Large intestine (tissue), 3 donors: ENCODE measurements at regions not wholly inside any gene's neighbourhood (a gene's known extent, or its start where the extent isn't known, plus 50 kb on each side); places are given as distances from the start of the nearest gene placed in this dataset.

Experiments used
- DNase-seq, 2 donors: peaks; one replicate each; pipeline versions ENCODE4 v3.0.0 to v3.0.0-alpha.2; 2013
- H3K27ac ChIP-seq: one replicate; pipeline ENCODE4 v1.5.1; 2013; ENCODE audit warnings: low read length
- H3K27me3 ChIP-seq: 2 replicates; pipeline ENCODE4 v1.6.1; 2013; ENCODE audit warnings: low read length; ENCODE audit not compliant: control insufficient read depth, insufficient read depth
- H3K36me3 ChIP-seq: 2 replicates; pipeline ENCODE4 v1.6.1; 2013; ENCODE audit warnings: low read length; ENCODE audit not compliant: control insufficient read depth, insufficient read depth
- H3K4me1 ChIP-seq: one replicate; pipeline ENCODE4 v1.6.1; 2013; ENCODE audit warnings: low read length; ENCODE audit not compliant: control insufficient read depth, insufficient read depth
- H3K4me3 ChIP-seq: one replicate; pipeline ENCODE4 v1.5.1; 2013; ENCODE audit warnings: low read length
- H3K9me3 ChIP-seq: one replicate; pipeline ENCODE4 v1.6.1; 2013; ENCODE audit warnings: mild to moderate bottlenecking, low read depth, low read length, moderate library complexity; ENCODE audit not compliant: control insufficient read depth
- WGBS: methylation state at CpG from one replicate; pipeline ENCODE4 v1.1.5; 2013; ENCODE audit warnings: low lambda C conversion rate; ENCODE audit not compliant: insufficient coverage; 5-methylcytosine and 5-hydroxymethylcytosine counted together

DNA sequence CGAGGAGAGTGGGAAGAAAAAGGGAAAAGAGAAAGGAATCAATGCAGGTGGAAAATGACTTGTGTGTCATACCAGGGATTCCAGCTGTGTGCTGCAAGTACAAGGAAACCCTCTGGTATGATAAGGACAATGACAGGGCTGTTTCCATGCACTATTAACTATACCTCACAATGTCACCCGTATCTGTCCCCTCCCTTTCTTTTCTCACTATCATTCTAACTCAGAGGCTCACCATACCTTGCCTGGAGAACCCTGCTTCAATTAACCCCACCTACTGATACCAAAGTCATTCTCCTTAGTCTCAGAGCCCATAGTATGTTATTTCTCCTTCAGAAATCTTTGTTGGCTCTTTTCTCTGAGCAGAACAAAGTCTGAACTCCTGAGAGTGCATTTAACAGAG lies 236.2 kb upstream of the NREP start:
- no peak for DNase-seq
- WGBS, result 52% methylated on average over 2 of the region's 2 CpGs
- no peaks in the 10 kb centered on the region for H3K27me3 ChIP-seq
- H3K4me1 ChIP-seq, result no peaks in the 10 kb centered on the region
- H3K36me3 ChIP-seq, result no peaks in the 10 kb centered on the region
- no peak overlapping the region for H3K27ac ChIP-seq
- H3K4me3 ChIP-seq, result no peak overlapping the region
- H3K9me3 ChIP-seq, result no peaks in the 10 kb centered on the region

GRCh38 chr5:111984044-111984443 lies 227.1 kb upstream of the NREP start:
- Histone ChIP-seq H3K4me3 (no peak overlapping the region), H3K4me1 (no peaks in the 10 kb centered on the region), H3K9me3 (no peaks in the 10 kb centered on the region), H3K27me3 (no peaks in the 10 kb centered on the region), H3K36me3 (no peaks in the 10 kb centered on the region), H3K27ac (no peak overlapping the region)
- no peak for DNase-seq
- 100% methylated on average over 1 of the region's 2 CpGs for WGBS

GRCh38 chr5:111983459-111983858 lies 226.5 kb upstream of the NREP start:
- Histone ChIP-seq H3K27me3 (no peaks in the 10 kb centered on the region), H3K27ac (no peak overlapping the region), H3K4me3 (no peak overlapping the region), H3K9me3 (no peaks in the 10 kb centered on the region), H3K36me3 (no peaks in the 10 kb centered on the region), H3K4me1 (no peaks in the 10 kb centered on the region)
- no peak for DNase-seq
- no CpG with 5 or more reads among the region's 1 CpG for WGBS

- no CpG with 5 or more reads among the region's 2 CpGs for whole genome bisulfite sequencing
- H3K4me3 ChIP-seq, result no peak overlapping the region
- no peaks in the 10 kb centered on the region for H3K27me3 ChIP-seq
- H3K36me3 ChIP-seq, result no peaks in the 10 kb centered on the region
- no peak overlapping the region for H3K27ac ChIP-seq
- H3K9me3 ChIP-seq, result no peaks in the 10 kb centered on the region
- peaks cover 3% of the 10 kb centered on the region for H3K4me1 ChIP-seq
- DNase-seq, result no peak
Measured at GRCh38 chr5:111977436-111977829, 220.4 kb upstream of the NREP start.

DNA sequence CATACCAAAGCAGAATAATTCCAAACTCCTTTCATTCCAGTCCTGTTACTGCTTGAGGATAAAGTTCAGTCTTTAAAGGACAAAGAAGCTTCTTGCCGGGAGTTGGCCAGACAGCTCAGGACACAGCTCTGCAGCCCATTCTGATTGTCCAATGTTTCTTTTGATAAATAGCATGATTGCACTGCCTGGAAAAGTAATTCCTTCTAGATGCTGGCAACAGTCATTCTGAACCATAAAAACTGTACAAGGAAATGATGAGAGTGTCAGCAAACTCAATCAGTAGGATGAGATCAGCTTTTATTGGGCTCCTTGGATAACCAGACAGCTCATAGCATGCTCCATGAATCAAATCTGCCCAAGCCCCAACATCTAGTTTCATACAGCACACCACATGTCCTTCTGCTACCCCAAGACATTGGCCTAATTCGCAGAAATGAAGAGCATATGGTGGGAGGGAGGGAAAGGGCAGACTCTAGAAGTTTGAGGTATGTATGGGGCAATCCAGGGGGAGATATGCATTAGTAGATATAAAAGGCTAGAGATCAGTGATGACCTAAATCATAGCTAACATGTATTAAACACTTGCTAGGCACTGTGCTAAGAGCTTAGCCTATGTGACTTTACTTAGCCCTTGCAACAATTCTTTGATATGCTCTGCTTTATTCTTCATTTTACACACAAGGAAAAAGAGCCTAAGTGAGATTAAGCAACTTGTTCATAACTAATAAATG lies 219.9 kb upstream of the NREP start:
- H3K4me1 ChIP-seq, result peaks cover 3% of the 10 kb centered on the region
- no peak for DNase-seq
- H3K36me3 ChIP-seq, result no peaks in the 10 kb centered on the region
- no peaks in the 10 kb centered on the region for H3K27me3 ChIP-seq
- WGBS, result no CpG with 5 or more reads among the region's 2 CpGs
- H3K4me3 ChIP-seq, result no peak overlapping the region
- no peaks in the 10 kb centered on the region for H3K9me3 ChIP-seq
- no peak overlapping the region for H3K27ac ChIP-seq

GRCh38 chr5:111975133-111975532 lies 218.1 kb upstream of the NREP start:
- H3K4me1 ChIP-seq, result peaks cover 3% of the 10 kb centered on the region
- no peaks in the 10 kb centered on the region for H3K27me3 ChIP-seq
- DNase-seq, result no peak
- no CpG with 5 or more reads among the region's 5 CpGs for WGBS
- H3K9me3 ChIP-seq, result no peaks in the 10 kb centered on the region
- H3K36me3 ChIP-seq, result no peaks in the 10 kb centered on the region
- H3K4me3 ChIP-seq, result no peak overlapping the region
- no peak overlapping the region for H3K27ac ChIP-seq

DNA sequence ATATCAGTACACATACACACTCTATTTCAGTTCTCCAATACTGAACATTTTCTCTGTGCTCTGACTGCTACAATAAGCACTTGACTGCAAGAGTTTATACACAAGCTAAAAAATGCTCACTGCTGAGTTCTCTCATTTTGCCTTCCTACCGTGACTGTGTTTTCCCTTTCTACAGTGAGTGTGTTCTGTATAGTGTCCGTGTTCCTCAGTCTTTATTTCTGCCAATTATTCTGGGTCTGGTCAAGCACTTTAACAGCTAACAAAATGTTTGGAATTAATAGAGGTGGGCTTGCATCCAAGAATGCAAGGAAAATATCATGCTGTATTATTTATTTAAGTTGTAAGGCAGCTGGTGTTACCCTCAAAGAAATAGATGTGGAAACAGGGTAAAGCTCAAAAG lies 217.0 kb upstream of the NREP start:
- Histone ChIP-seq H3K4me3 (no peak overlapping the region), H3K4me1 (peaks cover 3% of the 10 kb centered on the region), H3K27me3 (no peaks in the 10 kb centered on the region), H3K36me3 (no peaks in the 10 kb centered on the region), H3K9me3 (no peaks in the 10 kb centered on the region), H3K27ac (no peak overlapping the region)
- no peak for DNase-seq
- 70% methylated on average over 2 of the region's 2 CpGs for WGBS

DNA sequence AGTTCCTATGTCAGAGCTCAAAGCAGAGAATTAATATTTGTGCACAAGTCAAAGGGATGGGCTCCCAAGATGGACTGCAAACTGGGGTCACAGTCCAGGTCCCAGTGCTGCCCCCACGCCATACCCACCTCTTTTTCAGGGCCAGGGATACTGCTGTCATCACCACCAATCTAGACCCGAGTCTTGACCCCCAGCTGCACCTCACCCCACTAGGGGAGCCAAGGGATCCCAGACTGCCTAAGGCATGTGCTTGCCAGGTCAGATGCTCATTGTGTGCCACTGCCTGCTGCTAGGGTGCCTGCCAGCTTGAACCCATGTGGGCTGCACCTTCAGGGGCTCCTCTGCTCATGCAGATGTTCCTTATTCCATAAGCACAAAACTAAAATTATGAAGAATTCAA lies 215.6 kb upstream of the NREP start:
- Histone ChIP-seq H3K27me3 (no peaks in the 10 kb centered on the region), H3K4me1 (peaks cover 3% of the 10 kb centered on the region), H3K27ac (no peak overlapping the region), H3K4me3 (no peak overlapping the region), H3K9me3 (no peaks in the 10 kb centered on the region), H3K36me3 (no peaks in the 10 kb centered on the region)
- WGBS, result no CpG with 5 or more reads among the region's 2 CpGs
- no peak for DNase-seq

DNA sequence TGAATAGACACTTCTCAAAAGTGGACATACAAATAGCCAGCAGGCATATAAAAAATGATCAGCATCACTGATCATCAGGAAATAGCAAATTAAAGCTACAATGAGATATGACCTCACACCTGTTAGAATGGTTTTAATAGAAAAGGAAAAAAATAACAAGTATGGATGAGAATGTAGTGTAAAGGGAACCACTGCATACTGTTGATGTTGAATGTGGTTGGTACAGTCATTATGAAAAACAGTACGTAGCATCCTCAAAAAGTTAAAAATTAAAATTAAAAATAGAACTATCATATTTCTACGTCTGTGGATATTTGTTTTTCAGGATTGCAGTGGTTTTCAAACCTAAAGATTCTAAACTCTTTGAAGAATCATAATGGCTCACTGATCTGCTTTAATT lies 215.1 kb upstream of the NREP start:
- H3K27ac ChIP-seq, result no peak overlapping the region
- H3K27me3 ChIP-seq, result no peaks in the 10 kb centered on the region
- 100% methylated on average over 2 of the region's 2 CpGs for WGBS
- H3K4me1 ChIP-seq, result peaks cover 3% of the 10 kb centered on the region
- H3K4me3 ChIP-seq, result no peak overlapping the region
- no peaks in the 10 kb centered on the region for H3K36me3 ChIP-seq
- no peaks in the 10 kb centered on the region for H3K9me3 ChIP-seq
- DNase-seq, result no peak

DNA sequence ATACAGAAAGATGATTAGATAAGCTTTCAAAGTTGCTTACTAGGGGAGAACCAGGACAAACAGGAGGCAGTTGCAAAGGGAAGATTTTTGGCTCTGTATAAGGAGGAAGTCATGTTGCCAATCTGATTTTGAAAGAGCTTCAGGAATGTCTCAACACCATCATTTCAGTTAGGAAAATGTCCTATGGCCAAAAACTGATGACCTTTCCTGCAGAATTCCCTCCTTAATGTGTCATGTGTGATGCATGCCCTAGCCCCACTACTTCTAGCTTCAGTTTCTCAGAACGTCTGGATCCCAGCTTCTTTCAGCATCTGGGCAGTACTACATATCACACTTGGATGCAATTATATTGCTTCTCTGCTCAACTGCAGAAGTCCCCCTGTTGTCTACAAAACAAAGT lies 211.5 kb upstream of the NREP start:
- Histone ChIP-seq H3K4me1 (peaks cover 2% of the 10 kb centered on the region), H3K4me3 (no peak overlapping the region), H3K36me3 (no peaks in the 10 kb centered on the region), H3K27ac (no peak overlapping the region), H3K9me3 (no peaks in the 10 kb centered on the region), H3K27me3 (no peaks in the 10 kb centered on the region)
- WGBS, result no CpG with 5 or more reads among the region's 1 CpG
- DNase-seq, result no peak

DNA sequence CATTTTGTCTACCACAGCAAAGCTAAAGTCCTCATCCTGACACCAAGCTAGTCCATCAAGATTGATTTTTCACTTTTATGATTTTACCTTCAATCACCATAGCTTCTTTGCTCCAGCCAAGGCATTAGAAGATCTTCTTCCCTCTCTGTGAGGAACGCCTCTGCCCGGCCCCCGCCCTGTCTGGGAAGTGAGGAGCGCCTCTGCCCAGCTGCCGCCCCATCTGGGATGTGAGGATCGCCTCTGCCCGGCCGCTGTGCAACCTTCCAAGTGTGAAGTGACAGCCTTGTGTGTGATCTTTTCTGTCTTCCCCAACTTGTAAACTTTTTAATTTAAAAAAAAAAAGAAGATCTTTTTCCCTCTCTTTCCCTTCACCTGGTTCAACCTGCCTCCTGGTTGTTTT lies 210.5 kb upstream of the NREP start:
- Histone ChIP-seq H3K4me3 (no peak overlapping the region), H3K9me3 (peaks cover 3% of the 10 kb centered on the region), H3K27ac (no peak overlapping the region), H3K27me3 (no peaks in the 10 kb centered on the region), H3K36me3 (no peaks in the 10 kb centered on the region), H3K4me1 (no peaks in the 10 kb centered on the region)
- no CpG with 5 or more reads among the region's 8 CpGs for WGBS
- no peak for DNase-seq
